GM23338 (cell line): ENCODE measurements at regions not wholly inside any gene's neighbourhood (a gene's known extent, or its start where the extent isn't known, plus 50 kb on each side); places are given as distances from the start of the nearest gene placed in this dataset.

Source experiments
- ATAC-seq: fragments of 200-7000 bp; cut with Tn5 transposase; 3 replicates; pipeline ENCODE4 v1.9.1; 2020
- DNase-seq: peaks from one replicate; pipeline ENCODE4 v3.0.0-alpha.2; 2015; ENCODE audit warnings: low spot score
- H2AFZ ChIP-seq: fragments of 200-600 bp; sonication (generic); 2 replicates; pipeline ENCODE4 v1.8.0; 2016; ENCODE audit warnings: antibody characterized with exemption, mild to moderate bottlenecking, moderate library complexity
- H3F3A ChIP-seq: fragments of 200-600 bp; sonication (generic); replicated peaks from 2 replicates; pipeline ENCODE4 v1.8.0; 2017; ENCODE audit warnings: antibody characterized with exemption, mixed run types, low read depth
- H3K27ac ChIP-seq: fragments of 200-600 bp; sonication (generic); 2 replicates; pipeline ENCODE4 v1.6.1; 2016; ENCODE audit warnings: low read depth
- H3K27me3 ChIP-seq: fragments of 200-600 bp; sonication (generic); 2 replicates; pipeline ENCODE4 v1.8.0; 2016; ENCODE audit warnings: mild to moderate bottlenecking, mixed run types, moderate library complexity; ENCODE audit not compliant: insufficient read depth
- H3K36me3 ChIP-seq: fragments of 200-600 bp; sonication (generic); 2 replicates; pipeline ENCODE4 v1.8.0; 2016; ENCODE audit warnings: mild to moderate bottlenecking; ENCODE audit not compliant: insufficient read depth
- H3K4me1 ChIP-seq: fragments of 200-600 bp; sonication (generic); 2 replicates; pipeline ENCODE4 v1.8.0; 2016; ENCODE audit warnings: mild to moderate bottlenecking, moderate library complexity; ENCODE audit not compliant: insufficient read depth
- H3K4me2 ChIP-seq: fragments of 200-600 bp; sonication (generic); 2 replicates; pipeline ENCODE4 v1.7.1; 2017; ENCODE audit warnings: mixed run types
- H3K4me3 ChIP-seq: fragments of 200-600 bp; sonication (generic); 2 replicates; pipeline ENCODE4 v1.6.1; 2016; ENCODE audit warnings: mixed run types
- H3K79me2 ChIP-seq: fragments of 200-600 bp; sonication (generic); replicated peaks from 2 replicates; pipeline ENCODE4 v1.8.0; 2017; ENCODE audit warnings: mild to moderate bottlenecking; ENCODE audit not compliant: insufficient read depth
- H3K9me2 ChIP-seq: fragments of 200-600 bp; sonication (generic); 2 replicates; pipeline ENCODE4 v1.8.0; 2017; ENCODE audit not compliant: insufficient read depth
- H4K20me1 ChIP-seq: fragments of 200-600 bp; sonication (generic); replicated peaks from 2 replicates; pipeline ENCODE4 v1.8.0; 2017; ENCODE audit warnings: mild to moderate bottlenecking; ENCODE audit not compliant: insufficient read depth
- H3K27ac Mint-ChIP-seq: 2 replicates; pipeline ENCODE4 v1.8.0; 2020; ENCODE audit warnings: inconsistent platforms, mild to moderate bottlenecking, moderate library complexity, mixed read lengths
- H3K27me3 Mint-ChIP-seq: 3 replicates; pipeline ENCODE4 v1.8.0; 2022; ENCODE audit warnings: low read depth, mild to moderate bottlenecking, moderate library complexity, mixed read lengths, inconsistent platforms; ENCODE audit not compliant: insufficient read depth, poor library complexity
- H3K36me3 Mint-ChIP-seq: 3 replicates; pipeline ENCODE4 v1.8.0; 2021; ENCODE audit warnings: low read depth, mild to moderate bottlenecking, inconsistent platforms, moderate library complexity, mixed read lengths
- H3K4me1 Mint-ChIP-seq: 3 replicates; pipeline ENCODE4 v1.8.0; 2020; ENCODE audit warnings: mild to moderate bottlenecking, inconsistent platforms, mixed read lengths
- H3K4me3 Mint-ChIP-seq: 3 replicates; pipeline ENCODE4 v1.8.0; 2021; ENCODE audit warnings: moderate library complexity, mild to moderate bottlenecking, inconsistent platforms, mixed read lengths
- H3K9me3 Mint-ChIP-seq: 3 replicates; pipeline ENCODE4 v1.8.0; 2020; ENCODE audit warnings: moderate library complexity, mild to moderate bottlenecking, inconsistent platforms, mixed read lengths
- CREB1 ChIP-seq: fragments of 250-450 bp; sonication (Bioruptor Pico); IDR thresholded peaks from 2 replicates; pipeline ENCODE4 v1.5.0; 2020; ENCODE audit warnings: low read depth, mild to moderate bottlenecking, moderate library complexity
- EZH2phosphoT487 ChIP-seq: fragments of 200-600 bp; sonication (generic); IDR thresholded peaks from one replicate; pipeline ENCODE4 v1.8.1; 2018; ENCODE audit warnings: antibody characterized with exemption; ENCODE audit not compliant: unreplicated experiment
- JUNB ChIP-seq: IDR thresholded peaks from one replicate; pipeline ENCODE4 v1.6.1; 2016; ENCODE audit warnings: antibody characterized with exemption; ENCODE audit not compliant: unreplicated experiment
- POLR2AphosphoS5 ChIP-seq: IDR thresholded peaks from 2 replicates; pipeline ENCODE4 v1.6.1; 2016; ENCODE audit warnings: antibody characterized with exemption, low read depth
- STAT1 ChIP-seq: IDR thresholded peaks from one replicate; pipeline ENCODE4 v1.6.1; 2016; ENCODE audit warnings: antibody characterized with exemption; ENCODE audit not compliant: unreplicated experiment
- ZNF114 ChIP-seq: fragments of 250-450 bp; sonication (Bioruptor Pico); IDR thresholded peaks from 2 replicates; pipeline ENCODE4 v1.5.0; 2020; ENCODE audit warnings: mild to moderate bottlenecking, moderate library complexity
- ZNF331 ChIP-seq: fragments of 250-450 bp; sonication (Bioruptor Pico); IDR thresholded peaks from 2 replicates; pipeline ENCODE4 v1.5.0; 2020; ENCODE audit warnings: low read depth, mild to moderate bottlenecking, moderate library complexity
- TF ChIP-seq, protein P1 (sequence below), 2 experiments: fragments of 200-600 bp in 1 of 2; sonication (generic) in 1 of 2; conservative IDR thresholded peaks; 2 replicates each; pipeline versions ENCODE4 v1.5.1 to v1.6.1; 2016 to 2017; ENCODE audit warnings: antibody characterized with exemption in 2 of 2, low read depth in 2 of 2, mild to moderate bottlenecking in 2 of 2, moderate library complexity in 1 of 2
- TF ChIP-seq, protein P2 (sequence below): IDR thresholded peaks from one replicate; pipeline ENCODE4 v1.6.1; 2018; ENCODE audit warnings: antibody characterized with exemption; ENCODE audit not compliant: unreplicated experiment
- TF ChIP-seq, protein P3 (sequence below): fragments of 250-450 bp; sonication (Bioruptor Pico); IDR thresholded peaks from 2 replicates; pipeline ENCODE4 v1.5.0; 2020; ENCODE audit warnings: mild to moderate bottlenecking, moderate library complexity
- TF ChIP-seq, protein P4 (sequence below): IDR thresholded peaks from 2 replicates; pipeline ENCODE4 v1.6.1; 2016; ENCODE audit warnings: antibody characterized with exemption

DNA sequence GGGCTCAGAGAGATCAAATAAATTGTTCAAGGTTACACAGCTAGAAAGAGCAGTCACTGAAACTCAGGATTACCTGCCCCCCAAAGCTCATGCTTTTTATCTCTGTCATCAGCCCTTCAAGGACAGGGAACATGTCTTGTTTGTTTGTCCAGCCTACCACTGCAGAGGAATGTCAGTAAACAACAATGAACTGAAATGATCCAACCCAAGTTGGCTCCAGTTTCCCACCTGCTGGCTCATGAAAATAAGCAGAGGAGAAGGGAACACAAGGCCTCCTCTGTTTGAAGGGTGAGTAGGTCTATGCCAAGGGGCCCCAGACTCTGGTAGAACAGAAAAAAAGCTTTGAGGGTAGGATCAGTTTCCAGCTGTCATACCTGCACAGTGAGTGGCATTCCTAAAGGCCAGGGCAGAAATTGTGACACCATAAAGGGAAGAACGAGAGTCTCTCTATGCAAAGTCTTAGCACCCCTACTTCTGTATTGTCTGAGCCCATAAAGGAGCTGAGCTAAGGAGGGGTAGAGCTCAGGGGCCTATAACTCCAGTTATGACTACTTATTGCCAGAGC lies 115.2 kb downstream of the TRIM36 start:
- Histone ChIP-seq H4K20me1 (no peaks in the 10 kb centered on the region), H3F3A (no peaks in the 10 kb centered on the region), H3K4me3 (no peak overlapping the region), H3K9me2 (peaks cover 28% of the 10 kb centered on the region), H3K4me2 (no peak overlapping the region), H3K36me3 (no peaks in the 10 kb centered on the region), H2AFZ (no peak overlapping the region), H3K27ac (no peak overlapping the region), H3K79me2 (no peaks in the 10 kb centered on the region), H3K27me3 (no peaks in the 10 kb centered on the region), H3K4me1 (no peaks in the 10 kb centered on the region)
- TF ChIP-seq ZNF331 (CRISPR knock-in tag) (no peak), POLR2AphosphoS5 (no peak), STAT1 (no peak), JUNB (no peak), ZNF114 (CRISPR knock-in tag) (no peak), CREB1 (CRISPR knock-in tag) (no peak), EZH2phosphoT487 (no peak)
- TF ChIP-seq, protein P1, sequence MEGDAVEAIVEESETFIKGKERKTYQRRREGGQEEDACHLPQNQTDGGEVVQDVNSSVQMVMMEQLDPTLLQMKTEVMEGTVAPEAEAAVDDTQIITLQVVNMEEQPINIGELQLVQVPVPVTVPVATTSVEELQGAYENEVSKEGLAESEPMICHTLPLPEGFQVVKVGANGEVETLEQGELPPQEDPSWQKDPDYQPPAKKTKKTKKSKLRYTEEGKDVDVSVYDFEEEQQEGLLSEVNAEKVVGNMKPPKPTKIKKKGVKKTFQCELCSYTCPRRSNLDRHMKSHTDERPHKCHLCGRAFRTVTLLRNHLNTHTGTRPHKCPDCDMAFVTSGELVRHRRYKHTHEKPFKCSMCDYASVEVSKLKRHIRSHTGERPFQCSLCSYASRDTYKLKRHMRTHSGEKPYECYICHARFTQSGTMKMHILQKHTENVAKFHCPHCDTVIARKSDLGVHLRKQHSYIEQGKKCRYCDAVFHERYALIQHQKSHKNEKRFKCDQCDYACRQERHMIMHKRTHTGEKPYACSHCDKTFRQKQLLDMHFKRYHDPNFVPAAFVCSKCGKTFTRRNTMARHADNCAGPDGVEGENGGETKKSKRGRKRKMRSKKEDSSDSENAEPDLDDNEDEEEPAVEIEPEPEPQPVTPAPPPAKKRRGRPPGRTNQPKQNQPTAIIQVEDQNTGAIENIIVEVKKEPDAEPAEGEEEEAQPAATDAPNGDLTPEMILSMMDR (conservative IDR thresholded peaks at IDR 0.05; ENCODE audit: low read depth in 2 of 2): no peak
- TF ChIP-seq, protein P2, sequence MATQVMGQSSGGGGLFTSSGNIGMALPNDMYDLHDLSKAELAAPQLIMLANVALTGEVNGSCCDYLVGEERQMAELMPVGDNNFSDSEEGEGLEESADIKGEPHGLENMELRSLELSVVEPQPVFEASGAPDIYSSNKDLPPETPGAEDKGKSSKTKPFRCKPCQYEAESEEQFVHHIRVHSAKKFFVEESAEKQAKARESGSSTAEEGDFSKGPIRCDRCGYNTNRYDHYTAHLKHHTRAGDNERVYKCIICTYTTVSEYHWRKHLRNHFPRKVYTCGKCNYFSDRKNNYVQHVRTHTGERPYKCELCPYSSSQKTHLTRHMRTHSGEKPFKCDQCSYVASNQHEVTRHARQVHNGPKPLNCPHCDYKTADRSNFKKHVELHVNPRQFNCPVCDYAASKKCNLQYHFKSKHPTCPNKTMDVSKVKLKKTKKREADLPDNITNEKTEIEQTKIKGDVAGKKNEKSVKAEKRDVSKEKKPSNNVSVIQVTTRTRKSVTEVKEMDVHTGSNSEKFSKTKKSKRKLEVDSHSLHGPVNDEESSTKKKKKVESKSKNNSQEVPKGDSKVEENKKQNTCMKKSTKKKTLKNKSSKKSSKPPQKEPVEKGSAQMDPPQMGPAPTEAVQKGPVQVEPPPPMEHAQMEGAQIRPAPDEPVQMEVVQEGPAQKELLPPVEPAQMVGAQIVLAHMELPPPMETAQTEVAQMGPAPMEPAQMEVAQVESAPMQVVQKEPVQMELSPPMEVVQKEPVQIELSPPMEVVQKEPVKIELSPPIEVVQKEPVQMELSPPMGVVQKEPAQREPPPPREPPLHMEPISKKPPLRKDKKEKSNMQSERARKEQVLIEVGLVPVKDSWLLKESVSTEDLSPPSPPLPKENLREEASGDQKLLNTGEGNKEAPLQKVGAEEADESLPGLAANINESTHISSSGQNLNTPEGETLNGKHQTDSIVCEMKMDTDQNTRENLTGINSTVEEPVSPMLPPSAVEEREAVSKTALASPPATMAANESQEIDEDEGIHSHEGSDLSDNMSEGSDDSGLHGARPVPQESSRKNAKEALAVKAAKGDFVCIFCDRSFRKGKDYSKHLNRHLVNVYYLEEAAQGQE: no peak
- TF ChIP-seq, protein P3, sequence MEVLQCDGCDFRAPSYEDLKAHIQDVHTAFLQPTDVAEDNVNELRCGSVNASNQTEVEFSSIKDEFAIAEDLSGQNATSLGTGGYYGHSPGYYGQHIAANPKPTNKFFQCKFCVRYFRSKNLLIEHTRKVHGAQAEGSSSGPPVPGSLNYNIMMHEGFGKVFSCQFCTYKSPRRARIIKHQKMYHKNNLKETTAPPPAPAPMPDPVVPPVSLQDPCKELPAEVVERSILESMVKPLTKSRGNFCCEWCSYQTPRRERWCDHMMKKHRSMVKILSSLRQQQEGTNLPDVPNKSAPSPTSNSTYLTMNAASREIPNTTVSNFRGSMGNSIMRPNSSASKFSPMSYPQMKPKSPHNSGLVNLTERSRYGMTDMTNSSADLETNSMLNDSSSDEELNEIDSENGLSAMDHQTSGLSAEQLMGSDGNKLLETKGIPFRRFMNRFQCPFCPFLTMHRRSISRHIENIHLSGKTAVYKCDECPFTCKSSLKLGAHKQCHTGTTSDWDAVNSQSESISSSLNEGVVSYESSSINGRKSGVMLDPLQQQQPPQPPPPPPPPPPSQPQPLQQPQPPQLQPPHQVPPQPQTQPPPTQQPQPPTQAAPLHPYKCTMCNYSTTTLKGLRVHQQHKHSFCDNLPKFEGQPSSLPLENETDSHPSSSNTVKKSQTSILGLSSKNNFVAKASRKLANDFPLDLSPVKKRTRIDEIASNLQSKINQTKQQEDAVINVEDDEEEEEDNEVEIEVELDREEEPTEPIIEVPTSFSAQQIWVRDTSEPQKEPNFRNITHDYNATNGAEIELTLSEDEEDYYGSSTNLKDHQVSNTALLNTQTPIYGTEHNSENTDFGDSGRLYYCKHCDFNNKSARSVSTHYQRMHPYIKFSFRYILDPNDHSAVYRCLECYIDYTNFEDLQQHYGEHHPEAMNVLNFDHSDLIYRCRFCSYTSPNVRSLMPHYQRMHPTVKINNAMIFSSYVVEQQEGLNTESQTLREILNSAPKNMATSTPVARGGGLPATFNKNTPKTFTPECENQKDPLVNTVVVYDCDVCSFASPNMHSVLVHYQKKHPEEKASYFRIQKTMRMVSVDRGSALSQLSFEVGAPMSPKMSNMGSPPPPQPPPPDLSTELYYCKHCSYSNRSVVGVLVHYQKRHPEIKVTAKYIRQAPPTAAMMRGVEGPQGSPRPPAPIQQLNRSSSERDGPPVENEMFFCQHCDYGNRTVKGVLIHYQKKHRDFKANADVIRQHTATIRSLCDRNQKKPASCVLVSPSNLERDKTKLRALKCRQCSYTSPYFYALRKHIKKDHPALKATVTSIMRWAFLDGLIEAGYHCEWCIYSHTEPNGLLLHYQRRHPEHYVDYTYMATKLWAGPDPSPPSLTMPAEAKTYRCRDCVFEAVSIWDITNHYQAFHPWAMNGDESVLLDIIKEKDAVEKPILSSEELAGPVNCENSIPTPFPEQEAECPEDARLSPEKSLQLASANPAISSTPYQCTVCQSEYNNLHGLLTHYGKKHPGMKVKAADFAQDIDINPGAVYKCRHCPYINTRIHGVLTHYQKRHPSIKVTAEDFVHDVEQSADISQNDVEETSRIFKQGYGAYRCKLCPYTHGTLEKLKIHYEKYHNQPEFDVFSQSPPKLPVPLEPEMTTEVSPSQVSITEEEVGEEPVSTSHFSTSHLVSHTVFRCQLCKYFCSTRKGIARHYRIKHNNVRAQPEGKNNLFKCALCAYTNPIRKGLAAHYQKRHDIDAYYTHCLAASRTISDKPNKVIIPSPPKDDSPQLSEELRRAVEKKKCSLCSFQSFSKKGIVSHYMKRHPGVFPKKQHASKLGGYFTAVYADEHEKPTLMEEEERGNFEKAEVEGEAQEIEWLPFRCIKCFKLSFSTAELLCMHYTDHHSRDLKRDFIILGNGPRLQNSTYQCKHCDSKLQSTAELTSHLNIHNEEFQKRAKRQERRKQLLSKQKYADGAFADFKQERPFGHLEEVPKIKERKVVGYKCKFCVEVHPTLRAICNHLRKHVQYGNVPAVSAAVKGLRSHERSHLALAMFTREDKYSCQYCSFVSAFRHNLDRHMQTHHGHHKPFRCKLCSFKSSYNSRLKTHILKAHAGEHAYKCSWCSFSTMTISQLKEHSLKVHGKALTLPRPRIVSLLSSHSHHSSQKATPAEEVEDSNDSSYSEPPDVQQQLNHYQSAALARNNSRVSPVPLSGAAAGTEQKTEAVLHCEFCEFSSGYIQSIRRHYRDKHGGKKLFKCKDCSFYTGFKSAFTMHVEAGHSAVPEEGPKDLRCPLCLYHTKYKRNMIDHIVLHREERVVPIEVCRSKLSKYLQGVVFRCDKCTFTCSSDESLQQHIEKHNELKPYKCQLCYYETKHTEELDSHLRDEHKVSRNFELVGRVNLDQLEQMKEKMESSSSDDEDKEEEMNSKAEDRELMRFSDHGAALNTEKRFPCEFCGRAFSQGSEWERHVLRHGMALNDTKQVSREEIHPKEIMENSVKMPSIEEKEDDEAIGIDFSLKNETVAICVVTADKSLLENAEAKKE (CRISPR knock-in tag): no peak
- TF ChIP-seq, protein P4, sequence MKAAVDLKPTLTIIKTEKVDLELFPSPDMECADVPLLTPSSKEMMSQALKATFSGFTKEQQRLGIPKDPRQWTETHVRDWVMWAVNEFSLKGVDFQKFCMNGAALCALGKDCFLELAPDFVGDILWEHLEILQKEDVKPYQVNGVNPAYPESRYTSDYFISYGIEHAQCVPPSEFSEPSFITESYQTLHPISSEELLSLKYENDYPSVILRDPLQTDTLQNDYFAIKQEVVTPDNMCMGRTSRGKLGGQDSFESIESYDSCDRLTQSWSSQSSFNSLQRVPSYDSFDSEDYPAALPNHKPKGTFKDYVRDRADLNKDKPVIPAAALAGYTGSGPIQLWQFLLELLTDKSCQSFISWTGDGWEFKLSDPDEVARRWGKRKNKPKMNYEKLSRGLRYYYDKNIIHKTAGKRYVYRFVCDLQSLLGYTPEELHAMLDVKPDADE: no peak
- Mint-ChIP-seq H3K4me1 (peaks cover 14% of the 10 kb centered on the region), H3K27ac (no peak overlapping the region), H3K27me3 (no peaks in the 10 kb centered on the region), H3K36me3 (no peaks in the 10 kb centered on the region; the same call in 2 of the 3 replicates), H3K9me3 (no peaks in the 10 kb centered on the region; the same call in 1 of the 3 replicates), H3K4me3 (no peak overlapping the region)
- no peak for DNase-seq
- ATAC-seq: no peak
